Keratinocyte (primary cell): ENCODE measurements at regions not wholly inside any gene's neighbourhood (a gene's known extent, or its start where the extent isn't known, plus 50 kb on each side); places are given as distances from the start of the nearest gene placed in this dataset.

Experiments
- CTCF ChIP-seq, 3 experiments: IDR thresholded peaks in 1 of 3; conservative IDR thresholded peaks in 1 of 3; optimal IDR thresholded peaks in 1 of 3; 2 replicates in 2 of 3; 3 replicates in 1 of 3; pipeline versions ENCODE3 to v1.5.1; 2011; ENCODE audit warnings: low read length in 3 of 3, mild to moderate bottlenecking in 3 of 3, moderate library complexity in 2 of 3, control low read depth in 1 of 3, inconsistent platforms in 1 of 3; ENCODE audit not compliant: insufficient read depth in 2 of 3; ENCODE audit errors: extremely low read depth in 1 of 3
- EZH2 ChIP-seq: IDR thresholded peaks from one replicate; pipeline ENCODE4 v1.6.1; 2012; ENCODE audit warnings: inconsistent platforms, mild to moderate bottlenecking, low read length, moderate library complexity

- no peak for TF ChIP-seq EZH2
- no peak for TF ChIP-seq CTCF (optimal IDR thresholded peaks at IDR 0.05 in 1 of 3, IDR thresholded peaks at IDR 0.05 in 1 of 3, conservative IDR thresholded peaks at IDR 0.05 in 1 of 3; ENCODE audit: extremely low read depth in 1 of 3, insufficient read depth in 2 of 3, low read length in 3 of 3)
Observed at GRCh38 chr9:11868795-11869194, 824.4 kb upstream of the TYRP1 start.
